Thyroid gland (tissue), 4 donors: ENCODE measurements at regions not wholly inside any gene's neighbourhood (a gene's known extent, or its start where the extent isn't known, plus 50 kb on each side); places are given as distances from the start of the nearest gene placed in this dataset.

Source experiments
- CTCF ChIP-seq, 6 experiments: fragments of 200-600 bp in 3 of 6; fragments of 450-650 bp in 3 of 6; sonication (generic) in 3 of 6; IDR thresholded peaks; one replicate each; pipeline ENCODE4 v1.5.1; 2016 to 2019; ENCODE audit warnings: antibody characterized with exemption in 6 of 6, mild to moderate bottlenecking in 2 of 6, inconsistent platforms in 1 of 6, moderate library complexity in 1 of 6
- POLR2A ChIP-seq, 2 donors: fragments of 450-650 bp; IDR thresholded peaks; one replicate each; pipeline ENCODE4 v1.6.1; 2017; ENCODE audit warnings: antibody characterized with exemption in 2 of 2, mild to moderate bottlenecking in 2 of 2, moderate library complexity in 1 of 2

GRCh38 chr4:132691668-132692067 is 457.4 kb upstream of the PCDH10 start:
- no peak for TF ChIP-seq POLR2A (IDR thresholded peaks at IDR 0.05)
- no peak for TF ChIP-seq CTCF (IDR thresholded peaks at IDR 0.05)
